ENCODE measurements at regions not wholly inside any gene's neighbourhood (a gene's known extent, or its start where the extent isn't known, plus 50 kb on each side); places are given as distances from the start of the nearest gene placed in this dataset.

- no peak for DNase-seq
- no peaks in the 10 kb centered on the region for H3K27me3 ChIP-seq (replicated peaks; ENCODE audit: control insufficient read depth, insufficient read depth, low read length)
- Mint-ChIP-seq H3K27me3 (ENCODE audit: insufficient read depth, unreplicated experiment) (no peaks in the 10 kb centered on the region), H3K9me3 (ENCODE audit: unreplicated experiment) (no peaks in the 10 kb centered on the region), H3K36me3 (ENCODE audit: insufficient read depth, unreplicated experiment) (no peaks in the 10 kb centered on the region), H3K27ac (ENCODE audit: unreplicated experiment) (no peak overlapping the region), H3K4me1 (ENCODE audit: low read depth, unreplicated experiment) (no peaks in the 10 kb centered on the region), H3K4me3 (ENCODE audit: unreplicated experiment) (no peak overlapping the region)
- CTCF ChIA-PET = no interaction called here
- H3K9me3 ChIP-seq = no peaks in the 10 kb centered on the region
- H3K36me3 ChIP-seq (ENCODE audit: control insufficient read depth, insufficient read depth, low read length) = no peaks in the 10 kb centered on the region
- BruUV-seq (replicated peaks) = no TSS peak
- H3K4me1 ChIP-seq = no peaks in the 10 kb centered on the region
- TF ChIP-seq CTCF (IDR thresholded peaks at IDR 0.05; ENCODE audit: insufficient read depth in 1 of 2, low read depth in 1 of 2, low read length in 1 of 2, severe bottlenecking in 1 of 2, unreplicated experiment in 1 of 2) = no peak
- intact Hi-C loops (cut with micrococcal nuclease; ENCODE audit: unreplicated experiment) = no loop called here
- POLR2A ChIA-PET = no interaction called here
- H3K4me3 ChIP-seq (ENCODE audit: low read depth, low read length) = no peak overlapping the region
Observed at GRCh38 chr3:189001559-189001958, 170.2 kb upstream of the TPRG1 start.

- H3K9me3 Mint-ChIP-seq (ENCODE audit: unreplicated experiment) = no peaks in the 10 kb centered on the region
- H3K27me3 ChIP-seq (replicated peaks; ENCODE audit: control insufficient read depth, insufficient read depth, low read length) = no peaks in the 10 kb centered on the region
- no peaks in the 10 kb centered on the region for H3K4me1 Mint-ChIP-seq (ENCODE audit: low read depth, unreplicated experiment)
- H3K4me3 Mint-ChIP-seq (ENCODE audit: unreplicated experiment) = no peak overlapping the region
- CTCF ChIA-PET = no interaction called here
- no peaks in the 10 kb centered on the region for H3K27me3 Mint-ChIP-seq (ENCODE audit: insufficient read depth, unreplicated experiment)
- H3K9me3 ChIP-seq = no peaks in the 10 kb centered on the region
- DNase-seq = no peak
- no peak for TF ChIP-seq CTCF (IDR thresholded peaks at IDR 0.05; ENCODE audit: insufficient read depth in 1 of 2, low read depth in 1 of 2, low read length in 1 of 2, severe bottlenecking in 1 of 2, unreplicated experiment in 1 of 2)
- no peak overlapping the region for H3K4me3 ChIP-seq (ENCODE audit: low read depth, low read length)
- POLR2A ChIA-PET = no interaction called here
- no peaks in the 10 kb centered on the region for H3K36me3 ChIP-seq (ENCODE audit: control insufficient read depth, insufficient read depth, low read length)
- BruUV-seq (replicated peaks) = no TSS peak
- H3K4me1 ChIP-seq = no peaks in the 10 kb centered on the region
- no peak overlapping the region for H3K27ac Mint-ChIP-seq (ENCODE audit: unreplicated experiment)
- intact Hi-C loops (cut with micrococcal nuclease; ENCODE audit: unreplicated experiment) = no loop called here
- H3K36me3 Mint-ChIP-seq (ENCODE audit: insufficient read depth, unreplicated experiment) = no peaks in the 10 kb centered on the region
Observed at GRCh38 chr3:189003410-189003809, 168.4 kb upstream of the TPRG1 start.

DNA sequence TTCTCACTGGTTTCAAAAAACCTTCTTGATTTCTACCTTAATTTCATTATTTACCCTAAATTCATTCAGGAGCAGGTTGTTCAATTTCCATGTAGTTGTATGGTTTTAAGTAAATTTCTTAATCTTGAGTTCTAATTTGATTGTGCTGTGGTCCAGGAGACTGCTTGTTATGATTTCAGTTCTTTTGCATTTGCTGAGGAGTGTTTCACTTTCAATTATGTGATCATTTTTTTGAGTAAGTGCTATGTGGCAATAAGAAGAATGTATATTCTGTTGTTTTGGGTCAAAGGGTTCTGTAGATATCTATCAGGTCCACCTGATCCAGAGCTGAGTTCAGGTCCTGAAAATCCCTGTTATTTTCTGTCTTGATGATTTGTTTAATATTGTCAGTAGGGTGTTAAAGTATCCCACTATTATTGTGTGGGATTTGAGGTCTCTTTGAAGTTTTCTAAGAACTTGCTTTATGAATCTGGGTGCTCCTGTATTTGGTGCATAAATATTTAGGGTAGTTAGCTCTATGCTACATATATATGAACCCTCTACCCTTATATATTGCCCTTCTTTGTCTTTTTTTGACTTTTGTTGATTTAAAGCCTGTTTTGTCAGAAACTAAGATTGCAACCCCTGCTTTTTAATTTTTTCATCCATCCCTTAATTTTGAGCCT, 158.4 kb upstream of the TPRG1 start:
- intact Hi-C loops (cut with micrococcal nuclease; ENCODE audit: unreplicated experiment) = no loop called here
- CTCF ChIA-PET = no interaction called here
- Mint-ChIP-seq H3K27ac (ENCODE audit: unreplicated experiment) (no peak overlapping the region), H3K4me1 (ENCODE audit: low read depth, unreplicated experiment) (no peaks in the 10 kb centered on the region), H3K27me3 (ENCODE audit: insufficient read depth, unreplicated experiment) (no peaks in the 10 kb centered on the region), H3K4me3 (ENCODE audit: unreplicated experiment) (no peak overlapping the region), H3K9me3 (ENCODE audit: unreplicated experiment) (peaks cover 53% of the 10 kb centered on the region), H3K36me3 (ENCODE audit: insufficient read depth, unreplicated experiment) (no peaks in the 10 kb centered on the region)
- POLR2A ChIA-PET = no interaction called here
- Histone ChIP-seq H3K27me3 (replicated peaks; ENCODE audit: control insufficient read depth, insufficient read depth, low read length) (no peaks in the 10 kb centered on the region), H3K9me3 (peaks cover 24% of the 10 kb centered on the region), H3K4me3 (ENCODE audit: low read depth, low read length) (no peak overlapping the region), H3K36me3 (ENCODE audit: control insufficient read depth, insufficient read depth, low read length) (no peaks in the 10 kb centered on the region), H3K4me1 (no peaks in the 10 kb centered on the region)
- no TSS peak for BruUV-seq (replicated peaks)
- DNase-seq = no peak
- no peak for TF ChIP-seq CTCF (IDR thresholded peaks at IDR 0.05; ENCODE audit: insufficient read depth in 1 of 2, low read depth in 1 of 2, low read length in 1 of 2, severe bottlenecking in 1 of 2, unreplicated experiment in 1 of 2)
